GM19455 (cell line): ENCODE measurements at regions not wholly inside any gene's neighbourhood (a gene's known extent, or its start where the extent isn't known, plus 50 kb on each side); places are given as distances from the start of the nearest gene placed in this dataset.

Source experiments
- ATAC-seq: cut with Tn5 transposase; IDR thresholded peaks from one replicate; pipeline ENCODE4 v1.9.1; 2021; ENCODE audit not compliant: unreplicated experiment

- no peak for ATAC-seq
These were observed 187.1 kb upstream of the DDI1 start for GRCh38 chr11:103849366-103849765.

DNA sequence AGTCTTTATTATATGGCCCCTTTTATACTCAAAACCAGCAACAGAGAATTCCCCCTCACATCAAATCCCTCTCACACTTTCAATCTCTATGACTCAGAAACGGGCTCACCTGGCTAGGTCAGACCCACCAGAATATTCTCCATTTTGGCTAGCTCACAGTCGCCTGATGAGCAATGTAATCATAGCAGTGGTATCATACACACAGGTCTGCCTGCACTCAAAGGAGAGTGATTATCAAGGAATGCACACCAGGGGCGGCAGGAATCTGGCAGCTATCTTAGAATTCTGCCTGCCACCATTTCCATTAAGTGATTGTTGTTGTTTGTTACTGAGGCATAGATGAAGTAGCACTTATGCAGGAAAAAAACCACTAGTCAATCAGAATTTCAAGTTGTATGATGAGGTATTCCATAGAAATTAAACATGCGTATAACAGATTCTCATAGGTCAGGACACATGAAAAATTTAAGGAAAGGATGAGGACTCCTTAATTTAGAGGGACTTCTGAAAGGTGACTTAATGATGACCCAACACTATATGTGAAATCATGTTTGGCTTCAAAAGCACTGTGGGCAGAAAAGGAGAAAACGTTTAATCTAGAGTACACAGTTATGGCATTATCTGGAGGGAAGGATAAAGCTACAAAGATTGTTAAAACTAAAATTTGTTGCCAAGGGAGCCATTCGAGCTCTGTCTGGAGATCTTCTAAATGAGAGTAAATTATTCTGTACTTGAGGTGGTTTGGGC lies 185.8 kb upstream of the DDI1 start:
- ATAC-seq = no peak

GRCh38 chr11:103851166-103851651 lies 185.2 kb upstream of the DDI1 start:
- ATAC-seq = no peak
